Hematopoietic multipotent progenitor cell treated with erythropoietin and hydrocortisone succinate and interleukin-3 and kit ligand, for 15 days (in vitro differentiated cells): ENCODE measurements at regions not wholly inside any gene's neighbourhood (a gene's known extent, or its start where the extent isn't known, plus 50 kb on each side); places are given as distances from the start of the nearest gene placed in this dataset.
"Not testable (repeated sequence)": the region's sequence is repeated elsewhere in the genome, so short reads cannot be mapped to it uniquely, and the experiment has no call there.

ENCODE experiments used
- DNase-seq: peaks from one replicate; pipeline ENCODE4 v3.0.0-alpha.2; 2015; ENCODE audit warnings: low spot score

DNA sequence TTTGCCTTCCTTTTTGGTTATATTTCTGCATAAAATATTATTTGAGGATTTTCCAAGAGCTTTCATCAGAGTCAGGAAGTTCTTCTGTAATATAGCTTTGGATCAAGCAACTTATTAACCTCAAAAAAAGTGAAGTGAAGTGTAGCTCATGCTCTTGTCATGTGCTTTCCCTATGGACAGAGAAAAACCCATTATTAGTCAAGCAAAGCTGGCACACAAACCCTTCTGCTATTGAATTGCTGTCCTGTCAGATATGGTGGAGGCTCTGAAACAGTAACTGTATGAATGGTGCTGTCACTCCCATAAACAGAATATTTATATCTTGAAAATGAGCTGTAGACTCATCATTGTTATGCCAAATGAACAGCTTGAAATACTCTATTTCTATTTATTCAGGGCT is 1533.3 kb downstream of the RPIA start:
- not testable (repeated sequence) for DNase-seq

DNA sequence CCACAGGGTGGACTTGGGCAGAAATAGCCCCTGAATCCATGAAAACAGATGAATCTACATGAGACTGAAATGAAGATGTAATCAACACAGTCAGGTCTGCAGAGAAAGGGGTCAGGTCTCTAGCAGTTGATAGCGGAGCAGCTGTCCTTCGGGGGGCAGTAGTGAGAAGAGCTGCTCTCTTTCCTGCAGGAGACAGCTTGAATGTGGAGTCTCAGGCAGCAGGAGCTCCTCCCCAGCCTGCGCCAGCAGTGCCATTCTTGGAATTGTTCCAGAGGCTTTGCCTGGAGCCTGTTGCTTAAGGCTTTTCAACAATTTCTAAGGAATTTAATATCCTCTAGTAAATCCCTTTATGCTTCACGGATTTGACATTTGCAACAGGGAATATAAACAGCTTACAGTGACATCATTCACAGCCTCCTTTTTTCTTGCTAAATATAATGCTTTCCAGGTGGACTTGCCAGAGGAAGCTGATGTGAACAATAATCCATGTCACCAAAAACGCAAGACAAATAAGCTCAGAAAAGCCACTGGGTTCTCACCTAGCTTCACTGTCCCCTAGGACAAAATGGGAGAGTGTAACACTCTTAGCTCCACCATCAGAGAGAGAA is 1535.1 kb downstream of the RPIA start:
- not testable (repeated sequence) for DNase-seq

DNA sequence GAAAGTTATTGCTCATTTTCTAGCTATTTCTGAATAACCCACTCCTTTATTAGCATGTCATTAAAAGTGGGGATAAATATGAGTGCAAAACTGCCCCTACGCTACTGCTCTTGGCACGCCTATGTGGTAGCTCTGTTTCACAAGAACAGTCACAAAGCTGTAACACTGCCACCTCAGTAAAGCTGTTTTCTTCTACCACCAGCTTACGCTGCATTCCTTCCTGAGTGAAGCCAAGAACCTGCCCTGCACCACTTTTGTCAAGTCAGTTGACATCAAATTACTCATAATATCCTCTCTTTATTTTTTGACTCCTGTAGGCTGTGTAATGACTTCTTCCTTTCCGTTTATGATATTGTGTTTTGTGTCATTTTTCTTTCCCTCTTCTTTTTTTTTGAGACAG is 1539.7 kb downstream of the RPIA start:
- DNase-seq: not testable (repeated sequence)

DNA sequence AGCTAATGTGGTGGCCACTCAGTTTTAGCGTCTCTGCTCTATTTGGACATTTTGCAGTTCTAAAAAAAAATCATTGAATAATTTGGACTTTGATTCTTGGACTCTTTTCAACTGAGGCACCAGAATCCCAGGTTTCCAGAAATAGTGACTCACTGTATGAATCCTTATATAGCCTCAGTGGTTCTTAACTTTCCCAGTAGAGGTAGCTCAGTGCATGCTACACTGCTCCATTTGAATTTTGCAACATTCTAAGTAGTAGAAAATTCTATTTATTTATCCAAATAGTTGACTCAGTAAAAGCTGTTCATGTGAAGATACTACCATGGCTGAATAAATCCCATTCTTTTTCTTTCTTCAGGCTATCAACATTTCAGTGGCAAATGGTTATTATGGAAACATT is 1544.0 kb downstream of the RPIA start:
- not testable (repeated sequence) for DNase-seq

DNA sequence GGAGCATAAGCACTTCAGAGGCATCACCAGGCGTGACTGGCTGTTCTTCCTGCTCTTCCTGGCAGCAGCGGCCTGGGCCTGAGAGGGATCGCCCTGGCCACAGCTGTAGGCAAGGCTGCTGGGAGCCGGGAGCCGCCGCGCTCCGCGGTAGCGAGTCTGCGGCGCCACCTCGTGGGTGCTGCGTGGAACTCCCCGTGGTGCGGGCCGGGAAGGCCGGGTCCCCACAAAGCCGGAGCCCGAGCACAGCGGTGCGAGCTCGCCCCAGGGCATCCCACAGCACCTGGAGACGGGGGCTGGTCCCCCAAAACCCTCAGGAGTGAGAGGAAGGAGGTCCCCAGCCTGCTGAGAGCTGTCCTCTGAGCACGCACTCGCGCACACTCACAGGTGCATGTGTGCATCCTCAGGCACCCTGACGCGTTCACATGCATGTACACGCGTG is 1546.5 kb downstream of the RPIA start:
- DNase-seq: not testable (repeated sequence)

DNA sequence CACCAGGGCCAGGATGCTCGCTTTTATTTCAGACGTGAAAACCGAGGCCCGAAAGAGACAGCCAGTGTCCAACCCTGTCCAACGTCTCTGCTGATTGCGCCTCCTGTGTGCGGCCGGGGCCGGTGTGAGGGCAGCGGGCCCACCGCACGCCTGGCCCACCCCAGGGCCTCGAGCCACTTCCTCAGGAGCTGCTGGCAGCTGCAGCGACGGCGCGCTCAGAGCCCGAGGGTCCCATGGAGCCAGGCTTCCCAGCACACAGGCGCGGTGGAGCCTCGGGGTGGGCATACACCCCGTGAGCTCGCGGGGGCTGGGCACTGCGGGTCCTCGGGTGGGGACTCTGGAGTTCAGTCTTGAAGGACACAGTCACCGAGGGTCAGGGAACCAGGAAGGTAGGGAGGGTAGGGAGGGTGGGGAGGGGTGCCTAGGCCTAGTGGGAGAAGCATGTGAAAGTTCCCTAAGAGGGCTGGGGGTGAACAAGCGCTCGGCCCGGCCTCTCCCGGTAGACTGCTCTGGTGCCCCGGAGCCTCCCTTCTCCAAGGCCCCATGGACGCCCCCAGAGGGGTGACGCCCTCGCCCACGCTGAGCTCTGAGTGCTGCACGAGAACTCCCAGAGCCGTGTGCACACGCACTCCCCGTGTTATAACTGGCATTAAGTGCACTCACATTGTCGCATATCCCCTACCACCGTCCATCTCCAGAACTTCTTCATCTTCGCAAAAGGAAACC is 1547.2 kb downstream of the RPIA start:
- DNase-seq: not testable (repeated sequence)

DNA sequence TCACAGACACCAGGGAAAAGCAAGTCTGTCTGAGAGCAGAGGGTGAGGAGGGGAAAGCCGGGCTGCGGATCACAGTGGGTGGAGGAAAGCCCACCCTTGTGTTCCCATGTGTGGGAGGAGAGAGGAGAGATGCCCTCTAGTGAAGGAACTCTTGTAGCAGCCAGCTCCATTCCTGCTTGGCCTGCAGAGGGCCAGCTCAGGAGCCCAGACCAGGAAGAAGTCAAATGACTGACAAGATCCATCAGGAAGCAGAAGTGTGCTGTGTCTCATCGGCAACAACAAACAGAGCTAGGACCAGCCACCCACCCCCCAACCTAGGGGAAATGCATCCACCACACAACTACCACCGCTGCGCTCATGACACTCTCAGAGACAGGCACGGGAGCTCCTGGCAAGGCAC is 1548.3 kb downstream of the RPIA start:
- not testable (repeated sequence) for DNase-seq

DNA sequence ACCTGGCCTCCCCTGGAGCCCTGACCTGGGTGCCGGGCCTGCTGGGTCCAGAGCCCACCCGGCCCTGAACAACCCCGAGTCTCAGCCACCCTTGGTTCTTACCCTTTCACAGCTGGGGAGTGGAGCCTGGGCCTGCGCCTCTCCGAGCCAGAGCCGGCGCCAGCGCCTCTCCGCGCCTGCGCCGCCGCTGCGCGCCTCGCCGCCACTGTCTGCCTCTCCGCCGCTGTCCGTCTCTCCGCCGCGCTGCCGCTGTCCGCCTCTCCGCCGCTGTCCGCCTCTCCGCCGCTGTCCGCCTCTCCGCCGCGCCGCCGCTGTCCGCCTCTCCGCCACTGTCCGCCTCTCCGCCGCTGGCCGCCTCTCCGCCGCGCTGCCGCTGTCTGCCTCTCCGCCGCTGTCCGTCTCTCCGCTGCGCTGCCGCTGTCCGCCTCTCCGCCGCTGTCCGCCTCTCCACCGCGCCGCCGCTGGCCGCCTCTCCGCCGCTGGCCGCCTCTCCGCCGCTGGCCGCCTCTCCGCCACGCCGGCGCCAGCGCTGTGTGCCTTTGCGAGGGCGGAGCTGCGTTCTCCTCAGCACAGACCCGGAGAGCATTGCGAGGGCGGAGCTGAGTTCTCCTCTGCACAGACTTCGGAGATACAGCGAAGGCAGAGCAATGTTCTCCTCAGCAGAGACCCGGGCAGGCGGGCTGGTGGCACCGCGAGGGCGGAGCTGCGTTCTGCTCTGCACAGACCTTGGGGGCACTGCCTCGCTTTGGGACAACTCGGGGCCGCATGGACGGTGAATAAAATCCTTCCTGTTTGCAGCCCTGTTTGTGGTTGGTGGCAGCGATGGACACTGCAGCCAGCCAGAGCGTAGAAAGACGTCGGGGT is 1553.7 kb downstream of the RPIA start:
- not testable (repeated sequence) for DNase-seq

DNA sequence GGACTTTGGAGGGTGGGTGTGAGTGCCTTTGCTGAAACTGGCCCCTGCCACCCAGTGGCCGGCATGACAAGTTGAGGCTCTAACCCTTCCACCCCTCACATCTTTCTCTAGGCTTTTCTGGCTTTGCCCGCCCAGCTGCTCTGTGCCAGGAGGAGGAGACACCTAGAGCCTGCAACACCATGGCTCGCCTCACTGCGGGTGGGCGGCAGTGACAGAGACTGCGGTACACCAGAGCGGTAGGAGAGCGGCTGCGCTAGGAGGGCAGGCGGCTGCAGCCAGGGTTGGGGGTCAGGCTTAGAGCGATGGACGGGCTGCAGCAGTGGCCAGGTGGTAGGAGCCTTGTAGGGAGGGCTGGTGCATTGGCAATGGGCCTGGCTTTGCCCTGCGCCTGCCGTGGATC is 1556.9 kb downstream of the RPIA start:
- DNase-seq: not testable (repeated sequence)

DNA sequence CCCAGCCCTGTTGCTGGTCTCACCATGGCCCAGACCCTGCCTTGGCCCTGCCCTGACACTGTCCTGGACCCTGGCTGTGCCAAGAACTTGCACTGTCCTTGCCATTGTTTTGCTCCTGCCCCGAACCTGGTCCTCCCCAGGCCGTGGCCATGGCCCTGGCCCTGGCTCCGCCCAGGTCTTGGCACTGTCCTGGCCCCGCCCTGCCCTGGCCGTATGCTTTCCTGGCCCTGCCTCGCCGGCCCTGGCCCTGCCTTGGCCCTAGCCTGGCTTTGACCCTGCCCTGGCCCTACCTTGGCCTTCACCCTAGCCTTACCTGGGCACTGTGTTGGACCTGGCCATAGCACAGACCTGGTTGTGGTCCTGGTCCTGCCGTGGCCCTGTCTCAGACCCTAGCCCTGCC is 1558.9 kb downstream of the RPIA start:
- not testable (repeated sequence) for DNase-seq

DNA sequence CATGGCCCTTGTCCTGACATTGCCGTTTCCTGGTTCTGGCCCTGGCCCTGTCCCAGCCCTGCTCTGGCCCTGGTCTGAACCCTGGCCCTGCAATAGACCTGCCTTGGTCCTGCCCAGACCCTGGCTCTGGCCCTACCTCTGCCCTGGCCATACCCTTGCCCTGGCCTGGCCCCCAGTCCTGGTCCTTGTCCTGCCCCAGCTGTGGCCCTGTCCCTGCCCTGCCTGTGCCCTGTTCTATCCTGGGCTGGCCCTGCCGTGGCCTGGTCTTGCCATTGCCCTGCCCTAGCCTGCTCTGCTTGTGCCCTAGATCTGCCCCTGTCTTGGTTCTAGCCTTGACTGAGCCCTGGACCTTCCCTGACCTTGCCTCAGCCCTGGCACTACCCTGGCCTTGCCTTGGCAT is 1560.1 kb downstream of the RPIA start:
- DNase-seq: not testable (repeated sequence)

DNA sequence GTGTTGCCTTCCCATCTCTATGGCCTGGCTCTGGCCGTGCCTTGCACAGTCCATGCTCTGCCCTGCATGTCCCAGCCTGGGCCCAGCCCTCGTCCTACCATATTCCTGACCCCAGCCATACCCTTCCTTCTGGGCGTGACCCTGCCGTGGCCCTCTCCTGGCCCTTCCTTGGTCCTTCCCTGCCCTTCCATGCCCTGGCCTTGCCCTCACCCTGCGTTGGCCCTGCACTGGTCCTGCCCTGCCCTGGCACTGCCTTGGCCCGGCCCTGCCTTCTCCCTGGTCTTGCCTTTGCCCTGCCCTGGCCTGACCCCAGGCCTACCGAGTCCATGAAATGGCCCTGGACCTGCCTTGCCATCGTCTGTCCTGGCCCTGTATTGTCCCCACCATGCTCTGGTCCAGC is 1561.8 kb downstream of the RPIA start:
- DNase-seq: not testable (repeated sequence)

DNA sequence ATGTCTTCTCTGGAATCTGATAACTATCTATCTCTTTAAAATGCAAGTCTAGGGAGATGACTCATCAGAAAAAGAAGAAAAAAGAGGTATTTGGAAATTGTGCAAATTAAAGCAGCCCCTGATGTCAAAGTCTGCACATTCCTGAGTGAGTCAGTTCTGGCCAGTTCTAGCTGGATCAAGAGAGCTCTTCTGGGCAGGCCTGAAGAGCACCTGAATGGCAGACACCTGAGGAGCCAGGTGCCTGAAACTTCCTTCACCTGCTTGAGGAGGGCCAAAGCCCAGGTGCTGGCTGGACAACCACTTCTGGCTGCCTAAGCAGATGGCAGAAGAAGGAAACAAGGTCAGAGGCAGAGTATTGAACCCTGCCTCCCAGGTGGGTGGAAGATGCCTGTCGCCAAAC is 1575.4 kb downstream of the RPIA start:
- not testable (repeated sequence) for DNase-seq

DNA sequence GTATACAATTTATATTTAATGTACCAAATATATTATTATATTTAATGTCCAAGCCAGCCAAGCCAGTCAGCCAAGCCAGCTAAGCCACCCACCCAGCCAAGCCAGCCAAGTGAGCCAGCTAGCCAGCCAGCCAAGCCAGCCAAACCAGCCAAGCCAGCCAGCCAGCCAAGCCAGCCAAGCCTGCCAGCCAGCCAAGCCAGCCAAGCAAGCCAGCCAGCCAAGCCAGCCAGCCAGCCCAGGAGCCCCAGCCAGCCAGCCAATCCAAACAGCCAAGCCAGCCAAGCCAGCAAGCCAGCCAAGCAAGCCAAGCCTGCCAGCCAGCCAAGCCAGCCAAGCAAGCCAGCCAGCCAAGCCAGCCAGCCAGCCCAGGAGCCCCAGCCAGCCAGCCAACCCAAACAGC is 1596.3 kb downstream of the RPIA start:
- not testable (repeated sequence) for DNase-seq

DNA sequence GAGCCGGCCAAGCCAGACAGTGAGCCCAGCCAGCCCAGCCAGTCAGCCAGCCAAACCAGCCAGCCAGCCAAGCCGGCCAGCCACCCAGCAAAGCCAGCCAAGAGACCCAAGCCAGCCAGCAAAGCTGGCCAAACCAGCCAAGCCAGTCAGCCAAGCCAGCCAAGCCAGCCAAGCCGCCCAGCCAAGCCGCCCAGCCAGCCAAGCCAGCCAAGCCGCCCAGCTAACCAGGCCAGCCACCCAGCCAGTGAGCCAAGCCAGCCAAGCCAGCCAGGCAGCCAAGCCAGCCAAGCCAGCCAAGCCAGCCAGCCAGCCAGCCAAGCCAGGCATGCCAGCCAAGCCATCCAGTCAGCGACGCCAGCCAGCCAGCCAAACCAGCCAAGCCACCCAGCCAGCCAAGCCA is 1596.9 kb downstream of the RPIA start:
- DNase-seq: not testable (repeated sequence)

DNA sequence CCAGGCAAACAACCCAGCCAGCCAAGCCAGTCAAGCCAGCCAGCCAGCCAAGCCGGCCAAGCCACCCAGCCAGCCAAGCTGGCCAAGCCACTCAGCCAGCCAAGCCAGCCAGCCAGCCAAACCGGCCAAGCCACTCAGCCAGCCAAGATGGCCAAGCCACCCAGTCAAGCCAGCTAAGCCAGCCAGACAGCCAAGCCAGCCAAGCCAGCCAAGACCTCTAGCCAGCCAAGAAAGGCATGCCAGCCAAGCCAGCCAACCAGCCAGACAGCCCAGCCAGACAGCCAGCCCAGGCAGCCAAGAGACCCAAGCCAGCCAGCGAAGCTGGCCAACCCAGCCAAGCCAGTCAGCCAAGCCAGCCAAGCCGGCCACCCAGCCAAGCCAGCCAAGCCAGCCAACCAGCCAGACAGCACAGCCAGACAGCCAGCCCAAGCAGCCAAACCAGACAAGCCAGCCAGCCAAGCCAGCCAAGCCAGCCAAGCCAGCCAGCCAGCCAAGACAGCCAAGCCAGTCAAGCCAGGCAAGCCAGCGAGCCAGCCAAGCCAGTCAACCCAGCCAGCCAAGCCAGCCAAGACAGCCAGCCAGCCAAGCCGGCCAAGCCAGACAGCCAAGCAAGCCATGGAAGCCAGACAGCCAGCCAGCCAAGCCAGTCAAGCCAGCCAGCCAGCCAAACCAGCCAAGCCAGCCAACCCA is 1598.0 kb downstream of the RPIA start:
- DNase-seq: not testable (repeated sequence)

DNA sequence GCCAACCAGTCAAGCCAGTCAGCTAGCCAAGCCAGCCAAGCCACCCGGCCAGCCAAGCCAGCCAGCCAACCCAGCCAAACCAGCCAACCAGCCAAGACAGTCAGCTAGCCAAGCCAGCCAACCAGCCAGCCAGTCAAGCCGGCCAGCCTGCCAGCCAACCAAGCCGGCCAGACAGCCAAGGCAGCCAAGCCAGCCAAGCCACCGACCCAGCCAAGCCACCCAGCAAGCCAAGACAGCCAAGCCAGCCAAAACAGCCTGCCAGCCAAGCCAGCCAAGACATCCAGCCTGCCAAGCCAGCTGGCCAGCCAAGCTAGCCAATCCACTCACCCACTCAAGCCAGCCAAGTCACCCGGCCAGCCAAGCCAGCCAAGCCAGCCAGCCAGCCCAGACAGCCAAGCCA is 1599.2 kb downstream of the RPIA start:
- DNase-seq: not testable (repeated sequence)

DNA sequence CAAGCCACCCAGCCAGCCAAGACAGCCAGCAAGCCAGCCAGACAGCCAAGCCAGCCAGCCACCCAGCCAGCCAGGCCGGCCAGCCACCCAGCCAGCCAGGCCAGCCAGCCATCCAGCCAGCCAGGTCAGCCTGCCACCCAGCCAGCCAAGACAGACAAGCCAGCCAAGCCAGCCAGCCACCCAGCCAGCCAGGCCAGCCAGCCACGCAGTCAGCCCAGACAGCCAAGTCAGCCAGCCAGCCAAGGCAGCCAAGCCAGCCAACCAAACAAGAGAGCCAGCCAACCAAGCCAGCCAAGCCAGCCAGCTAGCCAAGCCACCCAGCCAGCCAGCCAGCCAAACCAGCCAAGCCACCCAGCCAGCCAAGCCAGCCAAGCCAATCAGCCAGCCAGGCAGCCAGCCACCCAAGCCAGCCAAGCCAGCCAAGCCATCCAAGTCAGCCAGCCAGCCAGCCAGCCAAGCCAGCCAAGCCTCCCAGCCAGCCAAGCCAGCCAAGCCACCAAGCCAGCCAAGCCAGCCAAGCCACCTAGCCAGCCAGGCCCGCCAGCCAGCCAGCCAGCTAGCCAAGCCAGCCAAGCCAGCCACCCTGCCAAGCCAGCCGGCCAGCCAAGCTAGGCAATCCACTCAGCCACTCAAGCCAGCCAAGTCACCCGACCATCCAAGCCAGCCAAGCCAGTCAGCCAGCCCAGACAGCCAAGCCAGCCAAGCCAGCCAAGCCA is 1599.9 kb downstream of the RPIA start:
- DNase-seq: not testable (repeated sequence)

DNA sequence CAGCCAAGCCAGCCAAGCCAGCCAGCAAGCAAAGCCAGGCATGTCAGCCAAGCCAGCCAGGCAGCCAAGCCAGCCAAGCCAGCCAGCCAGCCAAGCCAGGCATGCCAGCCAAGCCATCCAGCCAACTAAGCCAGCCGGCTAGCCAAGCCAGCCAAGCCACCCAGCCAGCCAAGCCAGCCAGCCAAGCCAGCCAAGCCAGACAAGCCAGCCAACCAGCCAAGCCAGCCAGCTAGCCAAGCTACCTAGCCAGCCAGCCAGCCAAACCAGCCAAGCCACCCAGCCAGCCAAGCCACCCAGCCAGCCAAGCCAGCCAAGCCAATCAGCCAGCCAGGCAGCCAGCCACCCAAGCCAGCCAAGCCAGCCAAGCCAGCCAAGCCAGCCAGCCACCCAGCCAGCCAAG is 1600.5 kb downstream of the RPIA start:
- DNase-seq: not testable (repeated sequence)

DNA sequence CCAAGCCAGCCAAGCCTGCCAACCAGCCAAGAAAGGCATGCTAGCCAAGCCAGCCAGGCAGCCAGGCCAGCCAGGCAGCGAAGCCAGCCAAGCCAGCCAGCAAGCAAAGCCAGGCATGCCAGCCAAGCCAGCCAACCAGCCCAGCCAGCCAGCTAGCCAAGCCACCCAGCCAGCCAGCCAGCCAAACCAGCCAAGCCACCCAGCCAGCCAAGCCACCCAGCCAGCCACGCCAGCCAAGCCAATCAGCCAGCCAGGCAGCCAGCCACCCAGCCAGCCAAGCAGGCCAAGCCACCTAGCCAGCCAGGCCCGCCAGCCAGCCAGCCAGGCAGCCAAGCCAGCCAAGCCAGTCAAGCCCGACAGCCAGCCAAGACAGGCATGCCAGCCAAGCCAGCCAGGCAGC is 1601.0 kb downstream of the RPIA start:
- not testable (repeated sequence) for DNase-seq

DNA sequence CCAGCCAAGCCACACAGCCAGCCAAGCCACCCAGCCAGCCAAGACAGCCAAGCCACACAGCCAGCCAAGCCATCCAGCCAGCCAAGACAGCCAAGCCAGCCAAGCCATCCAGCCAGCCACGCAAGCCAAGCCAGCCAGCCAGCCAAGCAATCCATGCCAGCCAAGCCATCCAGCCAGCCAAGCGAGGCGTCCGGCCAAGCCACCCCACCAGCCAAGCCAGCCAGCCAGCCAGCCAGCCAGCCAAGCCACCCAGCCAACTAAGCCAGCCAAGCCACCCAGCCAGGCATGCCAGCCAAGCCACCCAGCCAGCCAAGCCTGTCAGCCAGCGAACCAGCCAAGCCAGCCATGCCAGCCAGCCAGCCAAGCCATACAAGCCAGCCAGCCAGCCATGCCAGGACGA is 1601.8 kb downstream of the RPIA start:
- DNase-seq: not testable (repeated sequence)
